ENCODE measurements at regions not wholly inside any gene's neighbourhood (a gene's known extent, or its start where the extent isn't known, plus 50 kb on each side); places are given as distances from the start of the nearest gene placed in this dataset.

GRCh38 chr13:33578786-33579185 lies 239.2 kb upstream of the RFC3 start:
- TF ChIP-seq, protein P1, sequence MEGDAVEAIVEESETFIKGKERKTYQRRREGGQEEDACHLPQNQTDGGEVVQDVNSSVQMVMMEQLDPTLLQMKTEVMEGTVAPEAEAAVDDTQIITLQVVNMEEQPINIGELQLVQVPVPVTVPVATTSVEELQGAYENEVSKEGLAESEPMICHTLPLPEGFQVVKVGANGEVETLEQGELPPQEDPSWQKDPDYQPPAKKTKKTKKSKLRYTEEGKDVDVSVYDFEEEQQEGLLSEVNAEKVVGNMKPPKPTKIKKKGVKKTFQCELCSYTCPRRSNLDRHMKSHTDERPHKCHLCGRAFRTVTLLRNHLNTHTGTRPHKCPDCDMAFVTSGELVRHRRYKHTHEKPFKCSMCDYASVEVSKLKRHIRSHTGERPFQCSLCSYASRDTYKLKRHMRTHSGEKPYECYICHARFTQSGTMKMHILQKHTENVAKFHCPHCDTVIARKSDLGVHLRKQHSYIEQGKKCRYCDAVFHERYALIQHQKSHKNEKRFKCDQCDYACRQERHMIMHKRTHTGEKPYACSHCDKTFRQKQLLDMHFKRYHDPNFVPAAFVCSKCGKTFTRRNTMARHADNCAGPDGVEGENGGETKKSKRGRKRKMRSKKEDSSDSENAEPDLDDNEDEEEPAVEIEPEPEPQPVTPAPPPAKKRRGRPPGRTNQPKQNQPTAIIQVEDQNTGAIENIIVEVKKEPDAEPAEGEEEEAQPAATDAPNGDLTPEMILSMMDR (IDR thresholded peaks at IDR 0.05): no peak

- TF ChIP-seq, protein P1 (IDR thresholded peaks at IDR 0.05): no peak
Observed at GRCh38 chr13:33582121-33582520, 235.8 kb upstream of the RFC3 start.

DNA sequence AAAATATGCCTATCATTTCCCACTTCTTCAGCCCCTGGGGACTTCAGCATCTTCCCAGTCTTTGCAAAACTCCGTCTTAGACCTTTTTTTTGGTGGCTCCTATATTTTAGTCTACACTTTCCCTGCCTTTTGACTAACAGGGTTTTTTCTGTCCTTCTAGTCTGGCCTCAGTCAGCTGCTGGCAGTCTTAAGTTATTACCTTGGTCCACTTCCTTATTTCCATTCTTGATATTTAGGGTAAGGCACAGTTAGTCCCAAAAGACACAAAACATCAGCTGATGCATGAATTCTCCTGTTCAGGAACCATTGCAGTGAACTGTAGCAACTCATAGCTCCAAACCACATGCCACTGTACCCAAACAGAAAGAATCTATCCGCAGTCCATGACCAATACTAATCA lies 234.6 kb upstream of the RFC3 start:
- TF ChIP-seq, protein P1 (IDR thresholded peaks at IDR 0.05): no peak

GRCh38 chr13:33590936-33591335 lies 227.0 kb upstream of the RFC3 start:
- TF ChIP-seq, protein P1 (IDR thresholded peaks at IDR 0.05): no peak

GRCh38 chr13:33606692-33607091 lies 211.3 kb upstream of the RFC3 start:
- TF ChIP-seq, protein P1 (IDR thresholded peaks at IDR 0.05): no peak

DNA sequence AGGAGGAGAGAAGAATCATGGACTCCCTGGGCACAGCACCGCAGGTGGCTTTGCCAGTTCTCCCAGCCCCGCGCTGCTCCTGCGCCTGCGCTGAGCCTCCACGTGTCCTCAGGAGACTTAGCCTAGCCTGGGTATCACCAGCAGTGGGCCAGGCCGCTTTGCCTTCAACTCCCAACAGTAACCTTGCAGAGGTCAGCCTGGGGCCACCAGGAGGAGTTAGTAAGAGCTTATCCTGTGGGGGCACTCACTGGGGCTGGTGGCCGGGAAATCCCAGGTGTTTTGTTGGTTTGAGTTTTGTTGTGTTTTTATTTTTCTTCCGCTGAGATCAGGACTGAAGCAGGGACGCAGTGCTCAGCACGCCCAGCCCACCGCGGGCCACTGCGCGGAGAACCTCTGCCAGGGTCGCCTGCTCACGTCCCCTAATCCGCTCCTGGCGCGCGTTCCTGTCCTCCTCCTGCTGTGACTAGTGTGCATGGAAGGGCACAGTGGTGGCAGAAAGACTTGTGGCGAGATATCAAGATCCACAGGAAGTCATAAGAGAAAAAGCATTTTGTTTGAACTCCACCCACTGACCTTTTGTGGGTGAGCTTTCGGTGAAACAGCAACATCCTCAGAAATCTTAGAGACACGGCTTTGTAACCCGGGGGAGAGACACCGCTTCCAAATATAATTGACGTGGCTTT lies 207.4 kb upstream of the RFC3 start:
- TF ChIP-seq, protein P1 (IDR thresholded peaks at IDR 0.05): no peak

GRCh38 chr13:33611121-33611805 lies 206.7 kb upstream of the RFC3 start:
- TF ChIP-seq, protein P1 (IDR thresholded peaks at IDR 0.05): no peak
